GM20431 (cell line): ENCODE measurements at regions not wholly inside any gene's neighbourhood (a gene's known extent, or its start where the extent isn't known, plus 50 kb on each side); places are given as distances from the start of the nearest gene placed in this dataset.

Source experiments
- in situ Hi-C: fragments of 300-500 bp; cut with MseI, MboI; formaldehyde crosslinking; loops from one replicate; pipeline ENCODE4 v1.15.0; 2020; ENCODE audit warnings: low sequenced_read_pairs; ENCODE audit not compliant: unreplicated experiment

DNA sequence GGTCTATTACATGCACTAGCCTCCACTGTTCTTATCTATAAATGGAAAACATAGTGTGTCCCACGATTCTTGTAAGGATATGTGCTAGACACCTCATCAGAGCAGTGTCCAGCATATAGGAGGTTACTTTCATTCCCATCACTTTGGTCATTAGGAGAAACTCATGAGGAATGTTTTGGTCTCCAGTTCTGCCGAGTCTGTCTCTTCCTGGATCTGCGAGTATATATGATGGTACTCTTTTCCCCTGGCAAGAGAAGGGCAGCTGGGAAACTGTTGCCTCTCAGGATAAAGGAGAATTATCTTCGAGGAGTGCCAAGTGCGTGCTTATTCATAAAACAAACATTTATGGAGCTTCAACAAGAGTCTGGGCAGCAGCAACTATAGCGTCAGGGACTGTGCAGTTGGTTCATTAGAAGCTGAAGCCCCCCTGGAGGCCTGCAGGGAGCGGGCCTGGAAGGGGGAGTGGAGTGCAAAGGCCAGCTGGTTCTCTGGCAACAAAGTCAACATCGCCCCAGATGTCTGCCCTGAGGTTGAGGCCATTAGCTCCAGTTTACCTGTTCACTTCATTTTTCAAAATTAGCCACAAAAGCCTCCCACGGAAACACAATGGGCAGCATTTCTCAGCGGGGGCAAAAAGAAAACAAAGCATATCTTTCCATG is 811.9 kb downstream of the MAFB start:
- in situ Hi-C loops, result loop anchor here (25.0 kb wide), 1 partner anchor 615 kb away; no protein-coding TSS in a partner anchor

DNA sequence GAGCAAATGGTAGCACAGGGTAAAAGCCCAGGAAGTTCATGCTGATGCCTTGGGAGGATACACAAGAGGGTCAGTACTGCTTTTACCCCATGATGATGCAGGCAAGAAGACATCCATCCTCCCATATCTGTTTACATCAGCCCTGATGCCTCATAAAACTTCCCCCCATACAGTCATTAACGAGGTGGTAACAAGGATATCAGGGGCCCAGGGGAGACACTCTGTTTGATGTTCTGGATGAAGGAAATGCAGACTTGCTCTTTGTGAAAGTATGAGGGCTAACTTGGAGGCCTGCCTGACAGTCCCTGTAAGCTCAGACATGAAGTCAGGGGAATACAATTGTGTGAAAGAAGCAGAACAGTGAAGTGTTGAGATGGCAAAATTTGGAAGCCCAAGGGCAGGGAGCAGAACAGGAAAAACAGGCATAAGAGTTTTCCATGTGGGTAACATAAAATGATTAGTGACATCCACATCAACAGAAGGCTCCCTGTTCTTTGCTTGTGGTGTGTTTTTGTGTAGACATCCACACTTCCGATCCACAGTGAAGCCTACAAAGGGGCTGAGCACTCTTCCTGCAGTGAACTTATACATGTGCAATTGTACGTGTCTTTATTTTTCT is 813.4 kb downstream of the MAFB start:
- in situ Hi-C loops, result loop anchor here (25.0 kb wide), 1 partner anchor 613 kb away; no protein-coding TSS in a partner anchor

DNA sequence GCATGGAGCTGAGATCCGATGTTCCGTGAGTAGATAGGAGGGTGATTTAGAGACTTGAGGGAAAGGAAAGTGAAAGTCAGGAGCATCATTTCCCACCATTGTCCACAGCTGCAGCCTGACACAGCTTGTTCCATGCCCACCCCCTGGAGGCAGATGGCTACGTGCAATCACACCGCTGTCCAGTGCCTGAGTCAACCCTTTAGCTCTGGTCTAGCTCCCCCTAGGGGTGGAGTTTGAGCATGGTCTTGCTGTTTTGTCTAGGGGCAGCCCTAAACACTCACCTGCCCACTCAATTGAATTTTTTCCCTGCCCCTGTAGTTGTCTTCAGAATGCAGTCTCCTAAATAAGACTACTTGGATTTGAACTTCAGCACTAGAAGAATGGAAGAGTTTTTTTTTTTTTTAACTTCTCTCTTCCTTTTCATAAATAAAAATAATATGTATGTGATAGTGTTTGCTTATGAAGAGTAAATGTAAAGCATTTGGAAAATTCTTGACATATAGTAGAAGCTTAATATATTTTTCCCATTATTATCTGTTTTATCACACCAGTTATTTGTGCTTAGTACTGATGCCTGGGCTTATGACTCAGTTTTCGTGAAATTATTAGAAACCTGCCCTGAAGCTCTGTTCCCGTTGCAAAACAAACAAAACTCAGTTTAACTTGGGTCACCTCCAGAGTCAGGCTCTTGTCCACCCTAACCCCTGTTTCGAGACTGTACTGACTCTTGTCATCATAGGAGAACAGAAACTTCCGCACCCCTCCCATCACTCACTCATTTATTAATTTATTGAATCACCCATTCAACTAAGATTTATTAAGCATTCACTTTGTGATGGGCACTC is 814.8 kb downstream of the MAFB start:
- in situ Hi-C loops, result no loop called here

- in situ Hi-C loops, result no loop called here
Observed at GRCh38 chr20:39873286-39873685, 815.8 kb downstream of the MAFB start.

DNA sequence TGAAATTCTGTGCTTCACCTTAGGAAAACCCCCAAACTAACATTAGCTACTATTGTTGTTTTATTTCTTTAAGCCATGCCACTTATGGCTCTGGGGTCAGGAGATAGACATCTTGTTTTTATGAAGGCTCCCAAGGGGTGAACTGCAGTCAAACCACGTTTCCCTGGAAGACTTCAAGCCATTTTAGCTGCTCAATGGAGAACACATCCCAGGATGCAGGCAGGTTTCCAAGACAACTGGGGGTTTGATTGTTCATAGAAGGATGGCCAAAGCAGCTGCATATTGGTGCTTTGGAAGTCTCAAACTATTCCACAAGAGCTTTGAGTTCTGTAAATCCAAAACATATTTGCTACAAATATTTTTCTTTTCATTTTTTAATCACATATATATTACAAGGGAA is 818.0 kb downstream of the MAFB start:
- in situ Hi-C loops, result no loop called here

GRCh38 chr20:39865446-39865845 is 823.6 kb downstream of the MAFB start:
- in situ Hi-C loops, result no loop called here

DNA sequence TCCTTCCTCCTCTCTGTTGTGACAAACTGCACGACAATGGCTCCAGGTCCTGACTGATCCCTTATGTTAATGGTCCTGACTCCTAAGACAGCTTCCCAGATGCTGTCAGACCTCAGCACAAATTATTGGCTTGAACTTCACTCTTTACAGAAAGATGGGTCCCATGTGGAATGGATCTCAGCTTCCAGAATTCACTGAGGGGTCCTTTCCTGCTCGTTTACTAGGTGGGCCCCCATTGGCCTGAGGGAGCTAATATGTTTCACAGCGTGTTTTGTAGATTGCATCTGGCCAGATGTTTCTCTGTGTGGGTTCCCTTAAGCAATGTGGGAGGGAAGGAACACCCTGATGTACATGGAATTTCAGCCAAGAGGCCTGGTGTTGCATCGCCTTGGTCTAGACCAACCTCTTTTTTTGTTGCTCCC is 826.6 kb downstream of the MAFB start:
- in situ Hi-C loops, result no loop called here

DNA sequence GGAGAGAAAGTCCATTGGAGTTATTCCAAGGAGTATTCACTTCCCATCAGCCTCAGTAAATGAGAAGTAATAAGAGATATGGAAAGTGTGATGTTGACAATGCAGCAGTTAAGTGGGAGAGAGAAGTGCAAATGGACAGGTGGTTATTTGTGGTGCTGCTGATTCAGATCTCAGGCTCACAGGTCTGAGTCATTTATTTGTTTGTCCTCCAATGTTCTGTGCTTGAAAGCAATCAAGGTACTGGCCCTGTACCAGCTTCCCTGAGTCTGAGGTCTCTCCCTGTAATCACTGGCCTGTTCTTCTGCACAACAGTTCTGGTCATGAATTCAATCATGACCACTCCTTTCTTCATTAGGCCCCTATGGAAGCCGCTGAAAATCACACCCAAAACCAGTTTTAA is 827.7 kb downstream of the MAFB start:
- in situ Hi-C loops, result no loop called here

- in situ Hi-C loops, result no loop called here
Observed at GRCh38 chr20:39857835-39858234, 831.2 kb downstream of the MAFB start.

DNA sequence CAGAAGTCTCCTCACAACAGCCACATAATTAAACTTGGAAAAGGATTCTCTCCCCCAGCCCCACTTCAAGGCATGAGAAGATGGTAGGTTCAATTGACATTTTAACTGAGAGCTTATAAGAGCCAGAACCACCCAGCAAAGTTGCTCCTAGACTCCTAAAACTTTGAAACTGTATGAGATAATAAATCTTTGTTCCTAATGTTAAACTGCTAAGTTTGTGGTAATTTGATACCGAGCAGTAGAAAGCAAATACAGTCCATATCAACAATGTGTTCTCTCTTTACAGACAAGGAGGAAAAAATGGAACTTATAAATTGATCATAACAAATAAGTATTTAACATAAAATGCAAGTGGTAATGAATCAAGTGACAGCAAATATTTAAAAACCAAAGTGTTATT is 831.8 kb downstream of the MAFB start:
- in situ Hi-C loops, result no loop called here

GRCh38 chr20:39855799-39856198 is 833.2 kb downstream of the MAFB start:
- in situ Hi-C loops, result no loop called here

DNA sequence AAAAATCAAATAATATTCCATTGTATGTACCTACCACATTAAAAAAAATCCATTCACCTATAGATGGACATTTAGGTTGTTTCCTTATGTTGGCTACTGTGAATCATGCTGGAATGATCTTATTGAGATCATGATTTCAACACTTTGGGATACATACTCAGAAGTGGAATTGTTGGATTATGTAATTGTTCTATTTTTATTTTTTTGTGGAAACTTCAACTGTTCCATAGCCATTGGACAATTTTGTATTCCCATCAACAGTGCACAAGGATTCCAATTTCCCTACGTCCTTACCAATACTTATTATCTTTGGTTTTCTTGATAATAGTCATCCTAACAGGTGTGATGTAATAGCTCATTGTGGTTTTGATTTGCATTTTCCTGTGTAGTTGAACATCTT is 834.0 kb downstream of the MAFB start:
- in situ Hi-C loops, result no loop called here

- in situ Hi-C loops, result no loop called here
Observed at GRCh38 chr20:39853636-39854035, 835.4 kb downstream of the MAFB start.

DNA sequence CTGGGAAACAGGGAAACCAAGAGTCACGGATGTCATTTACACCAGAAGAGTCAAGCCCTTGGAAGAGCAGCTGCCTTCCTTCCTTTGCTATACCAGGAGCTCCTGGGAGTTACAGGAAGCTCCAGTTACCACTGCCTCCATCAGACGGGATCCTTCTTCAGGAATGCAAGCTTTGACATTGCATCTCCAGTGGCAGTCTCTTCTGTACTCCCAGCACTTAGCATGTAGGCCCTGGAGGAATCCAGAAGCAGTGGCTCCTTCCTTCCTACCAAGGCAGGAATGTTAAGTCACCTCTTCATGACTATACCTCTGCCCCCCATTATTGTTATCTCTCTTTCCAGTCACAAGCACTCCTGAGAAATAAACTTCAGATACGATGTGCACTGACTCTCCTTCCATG is 836.0 kb downstream of the MAFB start:
- in situ Hi-C loops, result no loop called here

DNA sequence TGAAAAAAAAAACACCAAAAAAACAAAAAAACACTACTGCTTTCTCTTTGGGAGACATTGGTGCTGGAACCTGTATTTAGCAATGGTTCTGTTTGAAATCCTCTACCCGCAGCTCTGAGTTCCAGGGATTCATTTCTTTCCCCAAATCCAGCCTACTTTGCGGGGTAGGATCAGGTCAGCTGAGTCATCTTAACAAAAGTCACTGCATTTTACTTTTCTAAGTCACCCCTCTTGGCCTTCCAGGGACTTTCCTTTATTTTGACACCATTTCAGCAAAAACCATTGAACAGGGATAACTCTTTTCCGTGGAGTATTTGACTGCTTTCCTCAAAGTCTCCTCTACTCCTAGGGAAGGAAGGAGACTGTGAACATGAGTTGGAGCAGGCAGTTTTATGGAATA is 837.6 kb downstream of the MAFB start:
- in situ Hi-C loops, result no loop called here

DNA sequence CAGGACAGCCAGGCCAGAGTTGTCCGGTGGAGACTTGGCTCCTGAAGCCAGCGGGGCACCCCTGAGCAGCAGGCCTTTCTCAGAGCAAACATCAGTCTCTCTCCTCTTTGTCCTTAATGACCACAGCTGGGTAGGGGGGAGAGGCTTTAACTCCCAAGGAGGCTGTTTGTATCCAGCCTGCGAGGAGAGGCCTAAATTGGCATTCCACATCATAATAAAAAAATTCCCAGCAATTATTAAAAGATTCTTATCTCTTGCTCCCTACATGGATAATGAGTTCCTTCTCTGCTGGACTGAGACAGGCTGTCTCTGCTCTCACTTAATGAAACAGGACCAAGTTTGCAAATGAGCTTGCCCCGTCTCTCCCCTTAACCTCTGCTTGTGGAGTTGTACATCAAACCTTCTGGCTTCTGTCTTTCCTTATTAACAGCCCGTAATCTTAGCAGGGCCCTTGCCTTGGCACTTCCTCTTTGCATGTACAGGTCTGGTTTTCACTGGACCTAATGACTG is 838.2 kb downstream of the MAFB start:
- in situ Hi-C loops, result no loop called here

DNA sequence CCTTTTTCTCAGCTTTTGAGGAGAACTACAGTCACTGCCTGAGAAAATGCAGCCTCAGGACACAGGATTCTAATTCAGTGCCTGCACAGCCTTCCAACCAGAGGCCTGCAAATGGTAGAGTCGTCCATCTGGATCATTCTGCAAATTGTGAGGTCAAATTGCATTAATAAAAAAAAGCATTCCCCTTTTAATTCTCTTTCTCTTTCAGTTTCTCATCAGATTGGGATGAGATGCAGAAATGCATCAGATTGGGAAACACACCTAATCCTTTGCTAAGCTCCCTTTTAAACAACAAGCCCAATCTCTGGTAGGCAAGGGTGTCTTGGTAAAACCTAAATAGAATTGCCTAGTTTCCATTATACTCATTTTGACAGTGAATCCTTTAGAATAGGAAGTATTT is 838.8 kb downstream of the MAFB start:
- in situ Hi-C loops, result no loop called here

- in situ Hi-C loops, result no loop called here
Observed at GRCh38 chr20:39849664-39850063, 839.4 kb downstream of the MAFB start.

GRCh38 chr20:39849171-39849570 is 839.9 kb downstream of the MAFB start:
- in situ Hi-C loops, result no loop called here

GRCh38 chr20:39839399-39840119 is 849.5 kb downstream of the MAFB start:
- in situ Hi-C loops, result no loop called here
